Neural cell (in vitro differentiated cells): ENCODE measurements at regions not wholly inside any gene's neighbourhood (a gene's known extent, or its start where the extent isn't known, plus 50 kb on each side); places are given as distances from the start of the nearest gene placed in this dataset.

Source experiments
- H2AFZ ChIP-seq: fragments of 200-600, 300-800 bp; sonication (generic), shearing (Covaris generic); 2 replicates; pipeline ENCODE4 v1.6.0; 2014; ENCODE audit warnings: low read depth, mild to moderate bottlenecking, antibody characterized with exemption, low read length, moderate library complexity
- H3F3A ChIP-seq: fragments of 200-600 bp; shearing (Covaris generic); 2 replicates; pipeline ENCODE4 v1.6.1; 2016; ENCODE audit warnings: mild to moderate bottlenecking, moderate library complexity, mixed read lengths, antibody characterized with exemption, low read length; ENCODE audit not compliant: insufficient read depth, poor library complexity, severe bottlenecking
- H3K27ac ChIP-seq: fragments of 200-600, 300-800 bp; sonication (generic), shearing (Covaris generic); 2 replicates; pipeline ENCODE4 v1.5.1; 2014; ENCODE audit warnings: mild to moderate bottlenecking, low read length, moderate library complexity
- H3K27me3 ChIP-seq: fragments of 300-800, 200-600 bp; sonication (generic), shearing (Covaris generic); 2 replicates; pipeline ENCODE4 v1.6.0; 2014; ENCODE audit warnings: mild to moderate bottlenecking, low read depth, low read length, moderate library complexity; ENCODE audit not compliant: insufficient read depth
- H3K36me3 ChIP-seq: fragments of 300-800, 200-600 bp; sonication (generic), shearing (Covaris generic); 2 replicates; pipeline ENCODE4 v1.5.1; 2014; ENCODE audit warnings: mild to moderate bottlenecking, antibody characterized with exemption, low read length, moderate library complexity; ENCODE audit not compliant: insufficient read depth
- H3K4me2 ChIP-seq: fragments of 300-800, 200-600 bp; sonication (generic), shearing (Covaris generic); 2 replicates; pipeline ENCODE4 v1.6.0; 2014; ENCODE audit warnings: mild to moderate bottlenecking, low read length
- H3K4me3 ChIP-seq: fragments of 300-800, 200-600 bp; sonication (generic), shearing (Covaris generic); 2 replicates; pipeline ENCODE4 v1.5.1; 2014; ENCODE audit warnings: mild to moderate bottlenecking, low read length, moderate library complexity
- H3K79me2 ChIP-seq: fragments of 200-600 bp; shearing (Covaris generic); replicated peaks from 2 replicates; pipeline ENCODE4 v1.6.0; 2014; ENCODE audit warnings: mild to moderate bottlenecking, low read length, moderate library complexity; ENCODE audit not compliant: insufficient read depth
- H3K9ac ChIP-seq: fragments of 300-800, 200-600 bp; sonication (generic), shearing (Covaris generic); 2 replicates; pipeline ENCODE4 v1.6.1; 2016; ENCODE audit warnings: mild to moderate bottlenecking, low read length, mixed read lengths
- H3K9me2 ChIP-seq: fragments of 200-600 bp; shearing (Covaris generic); 2 replicates; pipeline ENCODE4 v1.6.1; 2016; ENCODE audit warnings: mild to moderate bottlenecking, low read length, mixed read lengths; ENCODE audit not compliant: insufficient read depth
- H3K9me3 ChIP-seq: fragments of 200-600, 300-800 bp; sonication (generic), shearing (Covaris generic); 2 replicates; pipeline ENCODE4 v1.6.1; 2016; ENCODE audit warnings: mild to moderate bottlenecking, mixed run types, low read length, moderate library complexity, mixed read lengths
- H4K20me1 ChIP-seq: fragments of 200-600 bp; shearing (Covaris generic); 2 replicates; pipeline ENCODE4 v1.6.1; 2016; ENCODE audit warnings: mild to moderate bottlenecking, mixed run types; ENCODE audit not compliant: insufficient read depth
- CTCF ChIP-seq: fragments of 450-650 bp; IDR thresholded peaks from 2 replicates; pipeline ENCODE4 v1.5.1; 2014; ENCODE audit warnings: antibody characterized with exemption, mild to moderate bottlenecking, moderate library complexity; ENCODE audit not compliant: poor library complexity, severe bottlenecking
- EP300 ChIP-seq: fragments of 450-650 bp; conservative IDR thresholded peaks from 2 replicates; pipeline ENCODE4 v1.6.1; 2014; ENCODE audit warnings: antibody characterized with exemption, mild to moderate bottlenecking, moderate library complexity; ENCODE audit not compliant: poor library complexity, severe bottlenecking
- MXI1 ChIP-seq: fragments of 450-650 bp; conservative IDR thresholded peaks from 2 replicates; pipeline ENCODE4 v1.6.1; 2014; ENCODE audit warnings: antibody characterized with exemption, mild to moderate bottlenecking; ENCODE audit not compliant: poor library complexity, severe bottlenecking
- POLR2AphosphoS5 ChIP-seq: IDR thresholded peaks from 2 replicates; pipeline ENCODE4 v1.6.1; 2012
- RAD21 ChIP-seq: fragments of 450-650 bp; conservative IDR thresholded peaks from 2 replicates; pipeline ENCODE4 v1.6.1; 2014; ENCODE audit warnings: antibody characterized with exemption, mild to moderate bottlenecking, moderate library complexity
- SMC3 ChIP-seq: fragments of 450-650 bp; conservative IDR thresholded peaks from 2 replicates; pipeline ENCODE4 v1.6.1; 2014; ENCODE audit warnings: antibody characterized with exemption, mild to moderate bottlenecking, moderate library complexity; ENCODE audit not compliant: poor library complexity
- TAF1 ChIP-seq: IDR thresholded peaks from 2 replicates; pipeline ENCODE4 v1.6.1; 2012; ENCODE audit warnings: low read depth

GRCh38 chr20:40965671-40966070 is 63.0 kb upstream of the TOP1 start:
- no peak for TF ChIP-seq CTCF
- TF ChIP-seq TAF1, result no peak
- TF ChIP-seq POLR2AphosphoS5, result no peak
- H3K9me2 ChIP-seq, result no peaks in the 10 kb centered on the region

DNA sequence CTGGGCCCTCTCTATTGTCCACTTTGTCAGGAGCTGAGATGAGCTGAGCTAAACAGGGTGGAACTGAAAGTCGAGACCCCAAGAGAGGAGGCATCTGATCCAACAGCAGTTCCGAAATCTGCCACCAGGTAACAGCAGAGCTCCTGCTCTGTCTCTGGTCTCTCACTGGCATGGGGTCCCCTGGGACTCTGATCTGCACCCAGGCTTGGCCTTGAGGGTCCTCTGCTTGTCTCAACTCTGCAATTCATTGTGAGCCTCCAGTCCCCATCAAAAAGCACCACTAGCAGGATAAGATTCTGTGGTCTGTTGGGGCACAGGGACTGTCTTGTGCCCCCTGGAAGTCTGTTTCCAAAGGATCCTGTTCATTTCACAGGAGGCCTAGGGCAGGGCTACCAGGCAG is 62.5 kb upstream of the TOP1 start:
- Histone ChIP-seq H3K27ac (no peak overlapping the region), H3K27me3 (no peaks in the 10 kb centered on the region), H3K9me3 (no peaks in the 10 kb centered on the region), H3K4me3 (no peak overlapping the region), H3K9ac (no peak overlapping the region), H3K9me2 (no peaks in the 10 kb centered on the region), H3K4me2 (no peak overlapping the region), H2AFZ (no peak overlapping the region), H4K20me1 (no peaks in the 10 kb centered on the region), H3K79me2 (no peaks in the 10 kb centered on the region), H3K36me3 (no peaks in the 10 kb centered on the region), H3F3A (no peaks in the 10 kb centered on the region)
- no peak for TF ChIP-seq RAD21

More at GRCh38 chr20:40965671-40966070, 63.0 kb upstream of the TOP1 start:
- Histone ChIP-seq H3K27ac (no peak overlapping the region), H3K27me3 (no peaks in the 10 kb centered on the region), H3K79me2 (no peaks in the 10 kb centered on the region), H3K9me3 (no peaks in the 10 kb centered on the region), H2AFZ (no peak overlapping the region), H3K4me2 (no peak overlapping the region), H3K36me3 (no peaks in the 10 kb centered on the region), H3F3A (no peaks in the 10 kb centered on the region), H3K9ac (no peak overlapping the region), H4K20me1 (no peaks in the 10 kb centered on the region), H3K4me3 (no peak overlapping the region)

DNA sequence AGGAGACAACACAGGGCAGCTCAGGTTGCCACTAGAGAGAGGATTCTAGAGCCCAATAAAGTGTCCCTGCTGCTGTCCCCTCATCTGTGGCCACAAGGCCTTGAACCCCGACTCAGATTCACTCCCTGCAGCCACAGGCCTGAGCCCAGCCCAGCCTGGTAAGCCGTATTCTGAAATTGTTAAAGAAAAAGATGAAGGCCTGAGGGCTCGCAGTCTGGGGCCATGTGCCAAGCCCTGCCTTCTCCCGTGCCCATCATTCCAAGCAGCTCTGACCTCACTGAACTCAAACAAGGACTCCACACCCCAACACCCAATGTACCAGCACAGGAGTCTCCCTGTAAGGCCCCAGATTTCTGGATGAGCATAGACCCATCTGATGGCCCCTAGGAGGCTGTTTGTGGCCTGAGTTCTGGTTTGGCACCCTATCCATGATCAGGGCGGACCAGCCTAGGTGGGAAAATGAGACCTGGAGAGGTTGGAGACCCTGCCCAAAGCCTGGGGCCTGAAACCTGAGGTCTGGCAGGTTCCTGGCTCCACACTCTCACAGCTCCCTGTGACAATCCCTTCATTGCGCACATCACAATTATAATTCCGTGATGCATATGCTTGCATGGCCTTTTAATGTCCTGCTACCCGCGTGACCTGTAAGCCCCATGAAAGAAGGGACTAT is 62.0 kb upstream of the TOP1 start:
- H3K9me2 ChIP-seq, result no peaks in the 10 kb centered on the region
- H3K79me2 ChIP-seq, result no peaks in the 10 kb centered on the region
- TF ChIP-seq SMC3 (no peak), MXI1 (no peak), POLR2AphosphoS5 (no peak), RAD21 (no peak), EP300 (no peak), TAF1 (no peak)
- no peaks in the 10 kb centered on the region for H3K27me3 ChIP-seq
- no peaks in the 10 kb centered on the region for H3F3A ChIP-seq
- H3K36me3 ChIP-seq, result no peaks in the 10 kb centered on the region
- H3K9ac ChIP-seq, result no peak overlapping the region
- H3K4me3 ChIP-seq, result no peak overlapping the region
- H3K27ac ChIP-seq, result no peak overlapping the region
- no peak overlapping the region for H3K4me2 ChIP-seq
- no peaks in the 10 kb centered on the region for H4K20me1 ChIP-seq
- H2AFZ ChIP-seq, result no peak overlapping the region
- H3K9me3 ChIP-seq, result no peaks in the 10 kb centered on the region

GRCh38 chr20:40967700-40968099 is 60.9 kb upstream of the TOP1 start:
- Histone ChIP-seq H2AFZ (no peak overlapping the region), H3K4me3 (no peak overlapping the region), H4K20me1 (no peaks in the 10 kb centered on the region), H3K4me2 (no peak overlapping the region), H3K9ac (no peak overlapping the region), H3K36me3 (no peaks in the 10 kb centered on the region), H3F3A (no peaks in the 10 kb centered on the region), H3K9me3 (no peaks in the 10 kb centered on the region), H3K79me2 (no peaks in the 10 kb centered on the region), H3K27ac (no peak overlapping the region), H3K27me3 (no peaks in the 10 kb centered on the region), H3K9me2 (no peaks in the 10 kb centered on the region)
- no peak for TF ChIP-seq POLR2AphosphoS5
- TF ChIP-seq CTCF, result no peak
- TF ChIP-seq EP300, result no peak
